PC-3 (cell line): ENCODE measurements at regions not wholly inside any gene's neighbourhood (a gene's known extent, or its start where the extent isn't known, plus 50 kb on each side); places are given as distances from the start of the nearest gene placed in this dataset.

ENCODE experiments used
- CTCF ChIP-seq: fragments of 300-600 bp; sonication (generic); conservative IDR thresholded peaks from 2 replicates; pipeline ENCODE4 v1.5.1; 2017; ENCODE audit warnings: antibody characterized with exemption, low read depth, mild to moderate bottlenecking, low read length
- EZH2 ChIP-seq: fragments of 300-600 bp; sonication (generic); IDR thresholded peaks from one replicate; pipeline ENCODE4 v1.6.1; 2017; ENCODE audit warnings: antibody characterized with exemption, mild to moderate bottlenecking, low read length; ENCODE audit not compliant: unreplicated experiment
- EZH2phosphoT487 ChIP-seq: fragments of 300-600 bp; sonication (generic); IDR thresholded peaks from 2 replicates; pipeline ENCODE4 v1.6.1; 2018; ENCODE audit warnings: mild to moderate bottlenecking, antibody characterized with exemption, low read length, borderline replicate concordance

GRCh38 chr14:73788701-73789551 is 62.7 kb upstream of the PTGR2 start:
- TF ChIP-seq CTCF (no peak), EZH2phosphoT487 (no peak), EZH2 (no peak)
